Endothelial cell of umbilical vein (primary cell): ENCODE measurements at regions not wholly inside any gene's neighbourhood (a gene's known extent, or its start where the extent isn't known, plus 50 kb on each side); places are given as distances from the start of the nearest gene placed in this dataset.

Experiments used
- BruUV-seq: library from RNA; stranded (reverse); fragments of 400-500 nt; replicated peaks from 2 replicates; lab custom pipeline; 2021; lab: Mats Ljungman, UMichigan
- CTCF ChIA-PET: fragments of 300-600, 350-600 bp; sonication (Branson Sonifier 250); formaldehyde crosslinking; loops from one replicate; lab custom pipeline; 2021; ENCODE audit warnings: antibody characterized with exemption, inconsistent platforms; lab: Charles Lee
- POLR2A ChIA-PET: fragments of 300-600, 350-600 bp; sonication (Branson Sonifier 250); formaldehyde crosslinking; loops from one replicate; lab custom pipeline; 2021; ENCODE audit warnings: antibody characterized with exemption, inconsistent platforms; lab: Charles Lee
- DNase-seq: peaks from one replicate; pipeline ENCODE4 v3.0.0-alpha.2; 2011; ENCODE audit warnings: low read depth, low spot score
- FAIRE-seq: peaks from 2 replicates; lab custom pipeline; 2011; peaks lifted over from hg19 to GRCh38; lab: Jason Lieb, UNC
- H2AFZ ChIP-seq: 2 replicates; pipeline ENCODE4 v1.6.0; 2012; ENCODE audit warnings: low read depth, low read length, control low read depth, inconsistent platforms
- H3K27ac ChIP-seq: 2 replicates; pipeline ENCODE4 v1.5.1; 2011; ENCODE audit warnings: low read depth, mild to moderate bottlenecking, control low read depth, low read length, moderate library complexity; ENCODE audit not compliant: insufficient read depth
- H3K27me3 ChIP-seq, 2 experiments: 2 replicates each; pipeline versions ENCODE4 v1.6.0 to v1.6.1; 2011; ENCODE audit warnings: low read length in 2 of 2, mixed read lengths in 1 of 2; ENCODE audit not compliant: control insufficient read depth in 2 of 2, insufficient read depth in 2 of 2
- H3K36me3 ChIP-seq, 2 experiments: 2 replicates in 1 of 2; 3 replicates in 1 of 2; pipeline ENCODE4 v1.5.1; 2011; ENCODE audit warnings: low read length in 2 of 2, mild to moderate bottlenecking in 1 of 2, moderate library complexity in 1 of 2; ENCODE audit not compliant: control insufficient read depth in 2 of 2, insufficient read depth in 2 of 2; ENCODE audit errors: extremely low read depth in 1 of 2
- H3K4me1 ChIP-seq: 3 replicates; pipeline ENCODE4 v1.5.1; 2011; ENCODE audit warnings: mild to moderate bottlenecking, low read length; ENCODE audit not compliant: control insufficient read depth, insufficient read depth; ENCODE audit errors: extremely low read depth
- H3K4me2 ChIP-seq: 2 replicates; pipeline ENCODE4 v1.6.1; 2011; ENCODE audit warnings: low read length, control low read depth, mixed read lengths; ENCODE audit not compliant: insufficient read depth
- H3K4me3 ChIP-seq, 3 experiments: fragments of 200-600 bp in 1 of 3; sonication (generic), shearing (Covaris generic) in 1 of 3; replicated peaks in 1 of 3; 2 replicates each; pipeline ENCODE4 v1.5.1; 2011 to 2016; ENCODE audit warnings: control low read depth in 3 of 3, low read length in 3 of 3, mild to moderate bottlenecking in 2 of 3, inconsistent platforms in 1 of 3, low read depth in 1 of 3, moderate library complexity in 1 of 3; ENCODE audit not compliant: insufficient read depth in 1 of 3
- H3K79me2 ChIP-seq: 2 replicates; pipeline ENCODE4 v1.6.0; 2012; ENCODE audit warnings: low read length, inconsistent platforms; ENCODE audit not compliant: control insufficient read depth, insufficient read depth
- H3K9ac ChIP-seq: replicated peaks from 2 replicates; pipeline ENCODE3; 2011; ENCODE audit warnings: low read length, control low read depth; ENCODE audit not compliant: insufficient read depth; ENCODE audit errors: extremely low read depth
- H3K9me1 ChIP-seq: replicated peaks from 3 replicates; pipeline ENCODE4 v1.6.0; 2011; ENCODE audit warnings: mild to moderate bottlenecking, low read length; ENCODE audit not compliant: control insufficient read depth, insufficient read depth; ENCODE audit errors: extremely low read depth
- H3K9me3 ChIP-seq: replicated peaks from 2 replicates; pipeline ENCODE4 v1.5.1; 2012; ENCODE audit warnings: low read length, inconsistent platforms; ENCODE audit not compliant: control insufficient read depth, insufficient read depth
- H4K20me1 ChIP-seq: replicated peaks from 2 replicates; pipeline ENCODE3; 2011; ENCODE audit warnings: mild to moderate bottlenecking, low read length; ENCODE audit not compliant: control insufficient read depth, insufficient read depth; ENCODE audit errors: extremely low read depth
- EZH2 ChIP-seq: IDR thresholded peaks from 2 replicates; pipeline ENCODE4 v1.6.1; 2012; ENCODE audit warnings: borderline replicate concordance, low read depth, mild to moderate bottlenecking, moderate library complexity, low read length, inconsistent platforms; ENCODE audit not compliant: severe bottlenecking
- FOS ChIP-seq: IDR thresholded peaks from 2 replicates; pipeline ENCODE4 v1.6.1; 2011; ENCODE audit warnings: mild to moderate bottlenecking, low read length, moderate library complexity, borderline replicate concordance; ENCODE audit not compliant: insufficient read depth
- GATA2 ChIP-seq: IDR thresholded peaks from 2 replicates; pipeline ENCODE4 v1.7.0; 2011; ENCODE audit warnings: low read depth, mild to moderate bottlenecking, moderate library complexity, mixed read lengths, low read length; ENCODE audit not compliant: insufficient read length, insufficient read depth
- JUN ChIP-seq: IDR thresholded peaks from 2 replicates; pipeline ENCODE4 v1.6.1; 2011; ENCODE audit warnings: borderline replicate concordance, low read depth; ENCODE audit not compliant: insufficient read length, insufficient read depth
- MYC ChIP-seq: IDR thresholded peaks from one replicate; pipeline ENCODE4 v1.6.1; 2011; ENCODE audit warnings: mild to moderate bottlenecking, low read depth, low read length
- POLR2A ChIP-seq: IDR thresholded peaks from 2 replicates; pipeline ENCODE4 v1.6.1; 2012; ENCODE audit warnings: low read depth, mild to moderate bottlenecking, control low read depth, low read length
- POLR2AphosphoS5 ChIP-seq: IDR thresholded peaks from 2 replicates; pipeline ENCODE4 v1.6.1; 2012; ENCODE audit warnings: low read depth, mild to moderate bottlenecking, control low read depth, low read length, moderate library complexity; ENCODE audit not compliant: insufficient read depth
- dilution Hi-C: fragments of 300-500 bp; cut with MboI; formaldehyde crosslinking; loops from one replicate; pipeline ENCODE4 v1.15.0; 2019; ENCODE audit warnings: low sequenced_read_pairs; ENCODE audit not compliant: extremely low pct_ligation_motif_present
- intact Hi-C: fragments of 100-400 bp; cut with micrococcal nuclease; formaldehyde crosslinking; loops from one replicate; pipeline ENCODE4 v1.10.0; 2022
- TF ChIP-seq, protein P1 (sequence below): IDR thresholded peaks from 2 replicates; pipeline ENCODE4 v1.6.1; 2011; ENCODE audit not compliant: insufficient read depth, insufficient read length
- TF ChIP-seq, protein P2 (sequence below), 2 donors: IDR thresholded peaks; 1 replicate in 1 of 2; 2 replicates in 1 of 2; pipeline ENCODE4 v1.5.1; 2011; ENCODE audit warnings: low read length in 2 of 2, mild to moderate bottlenecking in 2 of 2, moderate library complexity in 2 of 2, control low read depth in 1 of 2, inconsistent platforms in 1 of 2, low read depth in 1 of 2; ENCODE audit not compliant: insufficient read depth in 1 of 2; ENCODE audit errors: extremely low read depth in 1 of 2

DNA sequence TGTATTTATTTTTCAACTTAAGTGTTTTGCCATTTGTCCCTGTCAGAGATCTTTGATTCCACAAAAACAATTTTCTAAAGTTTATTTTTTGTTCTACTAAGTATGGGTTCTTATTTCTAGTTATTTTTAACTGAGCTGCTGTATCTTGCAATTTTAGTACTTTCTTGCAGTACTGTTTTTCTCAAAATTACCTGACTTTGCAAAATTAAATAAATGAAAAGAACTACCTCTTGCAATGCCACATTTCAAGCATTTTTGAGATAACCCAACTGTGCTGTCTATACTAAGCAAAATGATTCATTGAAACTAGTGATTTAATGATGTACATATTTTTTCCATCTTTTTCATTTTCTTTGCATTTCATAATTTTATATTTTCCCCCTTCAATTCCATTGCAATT lies 71.5 kb upstream of the ADGRL2 start:
- Histone ChIP-seq H4K20me1 (no peaks in the 10 kb centered on the region), H3K36me3 (no peaks in the 10 kb centered on the region), H3K9me3 (no peaks in the 10 kb centered on the region), H3K27ac (no peak overlapping the region), H3K9me1 (no peaks in the 10 kb centered on the region), H2AFZ (no peak overlapping the region), H3K79me2 (no peaks in the 10 kb centered on the region), H3K4me2 (no peak overlapping the region), H3K9ac (no peak overlapping the region), H3K4me1 (peaks cover 13% of the 10 kb centered on the region), H3K4me3 (no peak overlapping the region), H3K27me3 (no peaks in the 10 kb centered on the region)
- ChIA-PET POLR2A (no interaction called here), CTCF (no interaction called here)
- FAIRE-seq (no peak), DNase-seq (no peak)
- intact Hi-C loops (no loop called here), dilution Hi-C loops (no loop called here)
- TF ChIP-seq POLR2AphosphoS5 (no peak), GATA2 (no peak), JUN (no peak), FOS (no peak), POLR2A (no peak), MYC (no peak), EZH2 (no peak)
- TF ChIP-seq, protein P1, sequence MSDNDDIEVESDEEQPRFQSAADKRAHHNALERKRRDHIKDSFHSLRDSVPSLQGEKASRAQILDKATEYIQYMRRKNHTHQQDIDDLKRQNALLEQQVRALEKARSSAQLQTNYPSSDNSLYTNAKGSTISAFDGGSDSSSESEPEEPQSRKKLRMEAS: no peak
- TF ChIP-seq, protein P2, sequence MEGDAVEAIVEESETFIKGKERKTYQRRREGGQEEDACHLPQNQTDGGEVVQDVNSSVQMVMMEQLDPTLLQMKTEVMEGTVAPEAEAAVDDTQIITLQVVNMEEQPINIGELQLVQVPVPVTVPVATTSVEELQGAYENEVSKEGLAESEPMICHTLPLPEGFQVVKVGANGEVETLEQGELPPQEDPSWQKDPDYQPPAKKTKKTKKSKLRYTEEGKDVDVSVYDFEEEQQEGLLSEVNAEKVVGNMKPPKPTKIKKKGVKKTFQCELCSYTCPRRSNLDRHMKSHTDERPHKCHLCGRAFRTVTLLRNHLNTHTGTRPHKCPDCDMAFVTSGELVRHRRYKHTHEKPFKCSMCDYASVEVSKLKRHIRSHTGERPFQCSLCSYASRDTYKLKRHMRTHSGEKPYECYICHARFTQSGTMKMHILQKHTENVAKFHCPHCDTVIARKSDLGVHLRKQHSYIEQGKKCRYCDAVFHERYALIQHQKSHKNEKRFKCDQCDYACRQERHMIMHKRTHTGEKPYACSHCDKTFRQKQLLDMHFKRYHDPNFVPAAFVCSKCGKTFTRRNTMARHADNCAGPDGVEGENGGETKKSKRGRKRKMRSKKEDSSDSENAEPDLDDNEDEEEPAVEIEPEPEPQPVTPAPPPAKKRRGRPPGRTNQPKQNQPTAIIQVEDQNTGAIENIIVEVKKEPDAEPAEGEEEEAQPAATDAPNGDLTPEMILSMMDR (IDR thresholded peaks at IDR 0.05; ENCODE audit: extremely low read depth in 1 of 2, insufficient read depth in 1 of 2, low read depth in 1 of 2, low read length in 2 of 2): no peak
- no TSS peak for BruUV-seq
